ENCODE measurements at regions not wholly inside any gene's neighbourhood (a gene's known extent, or its start where the extent isn't known, plus 50 kb on each side); places are given as distances from the start of the nearest gene placed in this dataset.
"Not testable (repeated sequence)": the region's sequence is repeated elsewhere in the genome, so short reads cannot be mapped to it uniquely, and the experiment has no call there.

- WGBS, 2 donors (ENCODE audit: low coverage in 1 of 2), result 38% methylated on average over 3 of the region's 5 CpGs; no CpG with 5 or more reads in 1 of the 2 donors
- H3K36me3 ChIP-seq, result no peaks in the 10 kb centered on the region
- no peaks in the 10 kb centered on the region for H3K4me1 ChIP-seq
- H3K4me3 ChIP-seq, result no peak overlapping the region
- no peaks in the 10 kb centered on the region for H3K9me3 ChIP-seq
- no peak overlapping the region for H3K27ac ChIP-seq
- TF ChIP-seq, protein P1, sequence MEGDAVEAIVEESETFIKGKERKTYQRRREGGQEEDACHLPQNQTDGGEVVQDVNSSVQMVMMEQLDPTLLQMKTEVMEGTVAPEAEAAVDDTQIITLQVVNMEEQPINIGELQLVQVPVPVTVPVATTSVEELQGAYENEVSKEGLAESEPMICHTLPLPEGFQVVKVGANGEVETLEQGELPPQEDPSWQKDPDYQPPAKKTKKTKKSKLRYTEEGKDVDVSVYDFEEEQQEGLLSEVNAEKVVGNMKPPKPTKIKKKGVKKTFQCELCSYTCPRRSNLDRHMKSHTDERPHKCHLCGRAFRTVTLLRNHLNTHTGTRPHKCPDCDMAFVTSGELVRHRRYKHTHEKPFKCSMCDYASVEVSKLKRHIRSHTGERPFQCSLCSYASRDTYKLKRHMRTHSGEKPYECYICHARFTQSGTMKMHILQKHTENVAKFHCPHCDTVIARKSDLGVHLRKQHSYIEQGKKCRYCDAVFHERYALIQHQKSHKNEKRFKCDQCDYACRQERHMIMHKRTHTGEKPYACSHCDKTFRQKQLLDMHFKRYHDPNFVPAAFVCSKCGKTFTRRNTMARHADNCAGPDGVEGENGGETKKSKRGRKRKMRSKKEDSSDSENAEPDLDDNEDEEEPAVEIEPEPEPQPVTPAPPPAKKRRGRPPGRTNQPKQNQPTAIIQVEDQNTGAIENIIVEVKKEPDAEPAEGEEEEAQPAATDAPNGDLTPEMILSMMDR (IDR thresholded peaks at IDR 0.05), result no peak
- TF ChIP-seq POLR2AphosphoS5 (IDR thresholded peaks at IDR 0.05) (no peak), POLR2A (IDR thresholded peaks at IDR 0.05) (no peak), EP300 (IDR thresholded peaks at IDR 0.05) (no peak)
- peaks cover 52% of the 10 kb centered on the region for H3K27me3 ChIP-seq
- ATAC-seq, result no peak
Measured at GRCh38 chr17:33924104-33924503, 331.0 kb upstream of the CCL2 start.

DNA sequence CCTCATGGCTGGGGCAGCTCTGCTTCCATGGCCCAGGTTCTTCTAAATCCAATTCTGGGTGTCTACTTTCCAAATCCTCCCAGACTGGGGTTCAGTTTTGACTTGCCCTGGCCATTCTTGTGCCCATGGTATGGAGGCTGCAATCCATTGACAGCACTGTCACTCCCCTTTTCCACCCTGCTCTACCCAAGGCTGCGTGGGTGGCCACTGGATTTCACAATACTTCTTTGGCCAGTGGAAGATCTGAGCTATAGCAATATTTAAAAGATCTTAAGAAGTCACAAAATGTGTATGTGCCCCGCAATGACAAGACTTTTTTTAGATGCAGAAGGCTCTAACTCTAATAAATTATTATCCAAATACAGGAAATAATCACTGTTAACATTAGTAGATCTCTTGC lies 329.4 kb upstream of the CCL2 start:
- TF ChIP-seq EP300 (IDR thresholded peaks at IDR 0.05) (no peak), POLR2A (IDR thresholded peaks at IDR 0.05) (no peak)
- no peaks in the 10 kb centered on the region for H3K36me3 ChIP-seq
- H3K27ac ChIP-seq, result no peak overlapping the region
- no peak overlapping the region for H3K4me3 ChIP-seq
- H3K9me3 ChIP-seq, result no peaks in the 10 kb centered on the region
- no peak for ATAC-seq
- 82 to 100% methylated on average over 1 to 2 of the region's 2 CpGs for WGBS, 2 donors (ENCODE audit: low coverage in 1 of 2)
- peaks cover 60% of the 10 kb centered on the region for H3K27me3 ChIP-seq
- no peaks in the 10 kb centered on the region for H3K4me1 ChIP-seq

DNA sequence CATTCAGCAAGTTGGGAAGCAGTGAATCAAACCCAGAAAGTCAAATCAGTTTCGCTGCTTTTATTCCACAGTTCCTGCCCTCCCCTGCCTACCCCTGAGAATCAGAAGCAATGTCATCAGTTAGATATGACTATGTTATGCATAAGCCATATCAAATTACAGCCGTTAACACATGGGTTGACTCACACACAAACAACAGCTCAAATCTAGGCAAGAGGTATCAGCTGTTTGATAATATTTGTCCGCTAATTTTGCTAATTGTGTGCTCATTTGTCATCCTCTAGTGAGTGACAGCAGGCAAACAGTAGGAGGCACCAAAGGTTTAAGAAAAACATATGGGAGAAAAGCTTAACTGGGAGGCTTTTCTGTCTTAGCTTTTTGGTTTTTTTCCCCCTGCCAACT lies 327.4 kb upstream of the CCL2 start:
- no peak overlapping the region for H3K4me3 ChIP-seq
- ATAC-seq, result no peak

DNA sequence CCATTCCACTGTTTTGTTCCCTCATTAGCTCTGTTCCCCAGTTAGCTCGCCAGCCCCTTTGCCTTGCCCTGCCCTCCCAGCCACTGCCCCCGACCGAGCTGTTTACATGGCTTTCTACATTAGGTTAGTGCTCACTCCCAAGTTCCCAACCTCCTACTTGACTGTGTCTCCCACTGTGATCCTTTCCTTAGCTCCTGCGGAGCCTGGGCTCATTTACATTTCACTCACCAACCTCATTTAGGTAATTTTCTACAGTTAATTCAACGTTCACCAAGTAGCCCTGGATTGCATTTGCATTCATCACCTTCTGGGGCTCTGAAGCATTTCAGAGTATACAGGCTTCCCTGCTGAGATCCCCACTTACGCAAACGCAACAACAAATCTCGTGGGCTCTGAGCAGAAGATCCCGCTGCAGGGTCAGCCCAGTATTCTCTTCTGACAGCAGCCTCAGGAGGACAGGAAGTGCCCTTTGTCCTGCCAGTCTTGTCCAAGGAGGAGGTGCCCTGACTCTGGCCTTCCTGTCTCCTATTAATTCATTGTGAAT lies 325.8 kb upstream of the CCL2 start:
- H3K9me3 ChIP-seq, result no peaks in the 10 kb centered on the region
- TF ChIP-seq POLR2AphosphoS5 (IDR thresholded peaks at IDR 0.05) (no peak), POLR2A (IDR thresholded peaks at IDR 0.05) (no peak), EP300 (IDR thresholded peaks at IDR 0.05) (no peak)
- TF ChIP-seq, protein P1 (IDR thresholded peaks at IDR 0.05), result no peak
- no peak for ATAC-seq
- WGBS, 2 donors (ENCODE audit: low coverage in 1 of 2), result 31 to 56% methylated on average over 5 to 8 of the region's 9 CpGs
- H3K27me3 ChIP-seq, result peaks cover 49% of the 10 kb centered on the region
- no peak overlapping the region for H3K27ac ChIP-seq
- H3K4me3 ChIP-seq, result no peak overlapping the region
- H3K4me1 ChIP-seq, result no peaks in the 10 kb centered on the region
- no peaks in the 10 kb centered on the region for H3K36me3 ChIP-seq

More for the DNA sequence above, 327.4 kb upstream of the CCL2 start:
- H3K9me3 ChIP-seq, result no peaks in the 10 kb centered on the region
- H3K27me3 ChIP-seq, result peaks cover 48% of the 10 kb centered on the region
- no peaks in the 10 kb centered on the region for H3K4me1 ChIP-seq
- WGBS, 2 donors (ENCODE audit: low coverage in 1 of 2), result 25 to 62% methylated on average over 1 to 3 of the region's 3 CpGs
- H3K27ac ChIP-seq, result no peak overlapping the region
- TF ChIP-seq POLR2A (IDR thresholded peaks at IDR 0.05), result no peak
- TF ChIP-seq POLR2AphosphoS5 (IDR thresholded peaks at IDR 0.05), result no peak
- no peak for TF ChIP-seq EP300 (IDR thresholded peaks at IDR 0.05)
- TF ChIP-seq, protein P1 (IDR thresholded peaks at IDR 0.05), result no peak
- H3K36me3 ChIP-seq, result no peaks in the 10 kb centered on the region

DNA sequence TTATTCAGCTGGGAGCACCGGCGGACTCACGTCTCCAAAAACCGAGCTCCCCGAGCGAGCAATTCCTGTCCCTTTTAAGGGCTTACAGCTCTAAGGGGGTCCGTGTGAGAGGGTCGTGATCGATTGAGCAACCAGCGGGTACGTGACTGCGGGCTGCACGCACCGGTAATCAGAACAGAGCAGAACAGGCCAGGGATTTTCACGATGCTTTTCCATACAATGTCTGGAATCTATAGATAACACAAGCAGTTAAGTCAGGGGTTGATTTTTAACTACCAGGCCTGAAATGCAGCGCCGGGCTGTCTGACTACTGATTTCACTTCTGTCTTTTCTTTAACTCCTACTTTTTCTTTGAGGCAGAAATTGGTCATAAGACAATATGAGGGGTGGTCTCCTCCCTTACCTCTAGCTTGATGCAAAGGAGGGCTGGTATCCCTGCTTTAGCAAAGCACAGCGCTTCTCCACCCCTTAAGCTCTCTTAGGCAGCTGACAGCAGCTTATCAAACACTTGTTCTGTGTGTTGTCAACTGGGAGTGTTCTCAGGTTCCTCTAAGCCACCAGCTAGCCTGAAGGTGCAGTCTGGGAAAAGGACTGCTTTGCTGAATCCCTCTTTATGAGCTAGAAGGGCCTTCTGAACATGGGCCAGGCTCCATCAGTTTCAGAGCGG lies 323.8 kb upstream of the CCL2 start:
- not testable (repeated sequence) for H3K36me3 ChIP-seq
- WGBS, 2 donors (ENCODE audit: low coverage in 1 of 2), result 74% methylated on average over 13 of the region's 19 CpGs; no CpG with 5 or more reads in 1 of the 2 donors

DNA sequence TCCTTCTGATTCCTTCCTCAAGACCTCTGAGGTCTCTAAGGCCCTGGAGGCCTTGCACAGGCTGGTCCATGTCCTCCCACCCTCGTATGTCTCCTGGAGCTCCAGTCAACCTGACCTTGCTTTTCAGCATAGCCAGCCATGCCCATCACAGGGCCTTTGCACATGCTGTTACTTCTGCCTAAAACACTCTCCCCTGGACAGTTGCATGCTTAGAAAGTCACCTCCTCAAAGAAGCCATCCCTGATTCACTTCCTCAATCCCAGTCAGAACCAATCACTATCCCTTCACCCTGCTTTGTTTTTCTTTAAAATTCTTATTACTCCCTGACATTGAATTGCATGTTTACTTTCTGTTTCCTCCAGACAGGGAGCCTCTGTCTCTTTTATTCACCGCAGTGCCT lies 322.1 kb upstream of the CCL2 start:
- no peaks in the 10 kb centered on the region for H3K36me3 ChIP-seq
- H3K4me1 ChIP-seq, result no peaks in the 10 kb centered on the region
- no peak overlapping the region for H3K4me3 ChIP-seq
- ATAC-seq, result no peak
- no peak overlapping the region for H3K27ac ChIP-seq
- H3K27me3 ChIP-seq, result peaks cover 52% of the 10 kb centered on the region
- no peaks in the 10 kb centered on the region for H3K9me3 ChIP-seq
- no peak for TF ChIP-seq POLR2A (IDR thresholded peaks at IDR 0.05)
- WGBS, 2 donors (ENCODE audit: low coverage in 1 of 2), result 42 to 44% methylated on average over 2 of the region's 2 CpGs

More for the DNA sequence above, 323.8 kb upstream of the CCL2 start:
- ATAC-seq, H3K4me1 ChIP-seq, H3K4me3 ChIP-seq, H3K27ac ChIP-seq, H3K9me3 ChIP-seq: not testable (repeated sequence)
- peaks cover 60% of the 10 kb centered on the region for H3K27me3 ChIP-seq

Measured in gastroesophageal sphincter (tissue), 4 donors.